ENCODE measurements at regions not wholly inside any gene's neighbourhood (a gene's known extent, or its start where the extent isn't known, plus 50 kb on each side); places are given as distances from the start of the nearest gene placed in this dataset.

DNA sequence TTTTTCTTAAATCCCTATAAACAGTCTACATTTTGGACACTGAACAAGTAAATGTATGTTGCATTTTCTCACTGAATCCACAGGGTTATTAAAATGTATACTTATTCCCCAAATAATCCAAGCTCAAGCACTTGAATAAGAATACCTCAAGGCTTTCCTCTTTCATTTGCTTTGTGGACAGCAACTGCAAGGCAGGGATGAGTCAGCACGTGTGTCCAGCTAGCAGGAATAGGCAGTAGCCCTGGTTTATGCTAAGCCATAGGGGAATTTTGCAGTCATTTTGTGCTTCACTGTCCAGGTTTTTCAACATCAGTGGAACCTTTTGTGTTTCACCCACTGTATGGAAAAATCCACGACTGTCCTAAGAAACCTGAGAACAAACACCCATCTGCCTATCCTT, 96.7 kb upstream of the KCNMB2 start:
- ATAC-seq: no peak
- in situ Hi-C loops (cut with MboI; ENCODE audit: low sequenced_read_pairs in 4 of 4): loop anchor here in 3 of 4 donors (25.0 kb wide), 1 partner anchor 523 kb away; no protein-coding TSS in a partner anchor
- no peaks in the 10 kb centered on the region for H3K36me3 ChIP-seq

DNA sequence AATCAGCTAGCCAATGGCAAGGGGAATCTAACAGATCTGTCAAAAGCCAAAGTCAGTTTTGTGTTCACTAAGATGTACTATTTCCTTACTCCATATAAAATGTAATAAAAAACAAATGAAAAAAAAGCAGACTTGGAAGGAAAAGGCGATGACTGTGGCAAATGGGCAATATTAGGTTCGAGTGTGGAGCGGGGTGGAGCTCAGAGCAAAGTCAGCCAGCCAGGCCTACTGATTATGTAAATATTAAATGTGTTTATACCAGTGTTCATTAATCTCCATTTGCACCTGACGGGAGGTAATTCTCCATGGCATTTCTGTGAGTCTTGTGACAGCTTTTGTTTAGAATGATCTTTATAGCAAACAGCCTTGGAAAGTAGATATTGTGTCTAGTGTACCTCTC, 96.2 kb upstream of the KCNMB2 start:
- Histone ChIP-seq H3K4me3 (no peak overlapping the region), H3K27ac (no peak overlapping the region), H3K27me3 (no peaks in the 10 kb centered on the region), H3K36me3 (no peaks in the 10 kb centered on the region), H3K4me1 (no peaks in the 10 kb centered on the region), H3K9me3 (no peaks in the 10 kb centered on the region)
- ATAC-seq (no peak), DNase-seq (no peak)
- TF ChIP-seq, protein P1, sequence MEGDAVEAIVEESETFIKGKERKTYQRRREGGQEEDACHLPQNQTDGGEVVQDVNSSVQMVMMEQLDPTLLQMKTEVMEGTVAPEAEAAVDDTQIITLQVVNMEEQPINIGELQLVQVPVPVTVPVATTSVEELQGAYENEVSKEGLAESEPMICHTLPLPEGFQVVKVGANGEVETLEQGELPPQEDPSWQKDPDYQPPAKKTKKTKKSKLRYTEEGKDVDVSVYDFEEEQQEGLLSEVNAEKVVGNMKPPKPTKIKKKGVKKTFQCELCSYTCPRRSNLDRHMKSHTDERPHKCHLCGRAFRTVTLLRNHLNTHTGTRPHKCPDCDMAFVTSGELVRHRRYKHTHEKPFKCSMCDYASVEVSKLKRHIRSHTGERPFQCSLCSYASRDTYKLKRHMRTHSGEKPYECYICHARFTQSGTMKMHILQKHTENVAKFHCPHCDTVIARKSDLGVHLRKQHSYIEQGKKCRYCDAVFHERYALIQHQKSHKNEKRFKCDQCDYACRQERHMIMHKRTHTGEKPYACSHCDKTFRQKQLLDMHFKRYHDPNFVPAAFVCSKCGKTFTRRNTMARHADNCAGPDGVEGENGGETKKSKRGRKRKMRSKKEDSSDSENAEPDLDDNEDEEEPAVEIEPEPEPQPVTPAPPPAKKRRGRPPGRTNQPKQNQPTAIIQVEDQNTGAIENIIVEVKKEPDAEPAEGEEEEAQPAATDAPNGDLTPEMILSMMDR (IDR thresholded peaks at IDR 0.05 in 4 of 5, conservative IDR thresholded peaks at IDR 0.05 in 1 of 5): no peak
- TF ChIP-seq POLR2A (IDR thresholded peaks at IDR 0.05): no peak
- intact Hi-C loops (cut with DNase I; ENCODE audit: low total_unique reads): no loop called here
- in situ Hi-C loops (cut with MboI; ENCODE audit: low sequenced_read_pairs in 4 of 4): loop anchor here in 3 of 4 donors (25.0 kb wide), 1 partner anchor 522 kb away; no protein-coding TSS in a partner anchor

More for the DNA sequence above, 96.7 kb upstream of the KCNMB2 start:
- H3K4me3 ChIP-seq: no peak overlapping the region
- no peak for DNase-seq
- H3K4me1 ChIP-seq: no peaks in the 10 kb centered on the region
- no peak overlapping the region for H3K27ac ChIP-seq
- no peaks in the 10 kb centered on the region for H3K27me3 ChIP-seq
- intact Hi-C loops (cut with DNase I; ENCODE audit: low total_unique reads): no loop called here
- no peak for TF ChIP-seq POLR2A (IDR thresholded peaks at IDR 0.05)
- TF ChIP-seq, protein P1 (IDR thresholded peaks at IDR 0.05 in 4 of 5, conservative IDR thresholded peaks at IDR 0.05 in 1 of 5): no peak
- H3K9me3 ChIP-seq: no peaks in the 10 kb centered on the region

DNA sequence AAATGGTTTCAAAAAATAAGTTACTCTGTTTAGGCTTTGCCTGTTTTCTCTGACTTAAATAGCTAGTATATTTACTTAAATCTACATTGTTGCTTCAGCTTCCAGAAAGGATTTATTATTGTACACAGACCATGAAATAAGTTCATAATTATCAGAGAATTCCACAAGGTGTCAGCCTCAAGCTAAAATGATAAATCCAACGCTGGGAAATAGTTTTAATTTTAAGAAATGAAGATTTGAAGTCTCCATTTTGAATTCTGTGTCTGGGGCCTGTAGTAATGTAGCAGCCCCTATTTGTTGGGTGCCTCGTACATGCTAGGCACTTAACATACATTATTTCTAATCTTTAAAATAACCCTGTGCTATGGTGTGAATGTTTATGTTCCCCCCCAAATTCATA, 92.6 kb upstream of the KCNMB2 start:
- intact Hi-C loops (cut with DNase I; ENCODE audit: low total_unique reads) (no loop called here), in situ Hi-C loops (cut with MboI; ENCODE audit: low sequenced_read_pairs in 4 of 4) (loop anchor here in 3 of 4 donors (25.0 kb wide), 1 partner anchor 519 kb away; no protein-coding TSS in a partner anchor)
- H3K27me3 ChIP-seq: no peaks in the 10 kb centered on the region
- no peak for TF ChIP-seq POLR2A (IDR thresholded peaks at IDR 0.05)
- TF ChIP-seq, protein P1 (IDR thresholded peaks at IDR 0.05 in 4 of 5, conservative IDR thresholded peaks at IDR 0.05 in 1 of 5): no peak
- no peak for ATAC-seq
- H3K4me3 ChIP-seq: no peak overlapping the region
- no peak for DNase-seq
- H3K4me1 ChIP-seq: no peaks in the 10 kb centered on the region
- H3K9me3 ChIP-seq: no peaks in the 10 kb centered on the region
- H3K36me3 ChIP-seq: no peaks in the 10 kb centered on the region
- H3K27ac ChIP-seq: no peak overlapping the region

DNA sequence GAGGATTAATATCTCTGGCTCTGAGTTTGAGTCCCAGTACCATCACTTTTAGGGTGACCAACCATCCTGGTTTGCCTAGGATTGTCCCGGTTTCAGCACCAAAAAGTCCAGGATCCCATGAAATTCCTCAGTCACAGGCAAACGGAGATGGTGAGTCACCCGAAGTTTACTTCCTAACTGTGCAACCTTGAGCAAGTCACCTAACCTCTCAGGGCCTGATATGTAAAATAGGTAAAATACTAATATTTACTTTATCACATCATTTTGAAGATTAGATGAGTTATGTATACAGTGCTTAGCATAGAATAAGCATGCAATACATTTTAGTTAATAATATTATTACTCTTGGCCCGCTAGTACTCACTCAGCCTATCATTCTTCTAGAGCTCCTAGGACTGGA, 91.1 kb upstream of the KCNMB2 start:
- in situ Hi-C loops (cut with MboI; ENCODE audit: low sequenced_read_pairs in 4 of 4): loop anchor here in 3 of 4 donors (25.0 kb wide), 1 partner anchor 517 kb away; no protein-coding TSS in a partner anchor
- no peak for ATAC-seq
- no peaks in the 10 kb centered on the region for H3K36me3 ChIP-seq
- intact Hi-C loops (cut with DNase I; ENCODE audit: low total_unique reads): no loop called here
- no peak overlapping the region for H3K27ac ChIP-seq
- no peaks in the 10 kb centered on the region for H3K9me3 ChIP-seq
- no peak for TF ChIP-seq POLR2A (IDR thresholded peaks at IDR 0.05)
- TF ChIP-seq, protein P1 (IDR thresholded peaks at IDR 0.05 in 4 of 5, conservative IDR thresholded peaks at IDR 0.05 in 1 of 5): no peak
- H3K4me1 ChIP-seq: no peaks in the 10 kb centered on the region
- H3K27me3 ChIP-seq: no peaks in the 10 kb centered on the region
- H3K4me3 ChIP-seq: no peak overlapping the region
- no peak for DNase-seq

DNA sequence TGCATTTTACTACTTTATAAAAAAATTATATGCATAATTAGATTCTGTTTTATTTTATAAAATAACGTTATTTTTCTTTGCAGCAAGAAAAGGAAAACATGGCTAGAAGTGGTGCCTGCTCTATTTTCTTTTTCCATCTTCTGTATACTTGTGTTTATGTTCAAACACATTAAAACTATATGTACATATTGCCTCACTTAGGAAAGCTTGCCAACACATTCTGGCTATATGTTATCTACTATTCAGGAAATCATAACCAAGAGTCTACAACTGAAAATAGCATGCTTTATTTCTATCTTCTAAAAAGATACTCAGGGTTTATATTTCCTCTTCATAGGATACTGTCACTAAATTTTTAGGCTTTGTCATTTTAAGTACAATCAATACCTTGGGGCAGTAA, 90.2 kb upstream of the KCNMB2 start:
- no peak overlapping the region for H3K27ac ChIP-seq
- TF ChIP-seq, protein P1 (IDR thresholded peaks at IDR 0.05 in 4 of 5, conservative IDR thresholded peaks at IDR 0.05 in 1 of 5): no peak
- no peak for TF ChIP-seq POLR2A (IDR thresholded peaks at IDR 0.05)
- no peaks in the 10 kb centered on the region for H3K36me3 ChIP-seq
- H3K27me3 ChIP-seq: no peaks in the 10 kb centered on the region
- no peaks in the 10 kb centered on the region for H3K9me3 ChIP-seq
- intact Hi-C loops (cut with DNase I; ENCODE audit: low total_unique reads): no loop called here
- DNase-seq (no peak), ATAC-seq (no peak)
- in situ Hi-C loops (cut with MboI; ENCODE audit: low sequenced_read_pairs in 4 of 4): loop anchor here in 3 of 4 donors (25.0 kb wide), 1 partner anchor 516 kb away; no protein-coding TSS in a partner anchor
- H3K4me1 ChIP-seq: no peaks in the 10 kb centered on the region
- no peak overlapping the region for H3K4me3 ChIP-seq
